Panc1 (cell line): ENCODE measurements at regions not wholly inside any gene's neighbourhood (a gene's known extent, or its start where the extent isn't known, plus 50 kb on each side); places are given as distances from the start of the nearest gene placed in this dataset.

ENCODE experiments used
- POLR2AphosphoS5 ChIP-seq: IDR thresholded peaks from 2 replicates; pipeline ENCODE4 v1.6.1; 2012; ENCODE audit warnings: mild to moderate bottlenecking, low read depth, low read length, moderate library complexity
- TCF7L2 ChIP-seq: IDR thresholded peaks from 2 replicates; pipeline ENCODE4 v1.6.1; 2011; ENCODE audit warnings: mild to moderate bottlenecking, low read depth, low read length, inconsistent platforms
- TF ChIP-seq, protein P1 (sequence below): fragments of 450-650 bp; IDR thresholded peaks from 2 replicates; pipeline ENCODE4 v1.5.1; 2017; ENCODE audit warnings: mild to moderate bottlenecking

DNA sequence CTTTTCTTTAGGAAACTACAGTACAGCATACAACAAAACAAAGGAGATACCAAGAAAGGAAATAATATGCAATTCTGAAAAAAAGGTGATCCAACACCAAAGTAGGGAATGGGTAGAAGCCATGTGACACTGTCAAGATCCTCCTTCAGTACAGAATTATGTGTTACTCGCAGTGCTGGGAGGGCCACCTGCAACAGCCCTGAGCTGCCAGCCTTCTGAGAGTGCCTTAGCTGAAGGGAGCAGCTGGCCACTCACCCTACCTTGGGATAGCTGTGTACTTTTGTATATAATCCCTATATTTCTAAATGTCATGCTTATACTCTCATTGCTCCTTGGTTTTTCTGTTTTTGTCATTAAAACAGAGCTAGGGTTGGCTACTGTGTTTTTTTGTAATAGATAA lies 1518.2 kb upstream of the PCDH20 start:
- TF ChIP-seq POLR2AphosphoS5 (no peak), TCF7L2 (no peak)
- TF ChIP-seq, protein P1, sequence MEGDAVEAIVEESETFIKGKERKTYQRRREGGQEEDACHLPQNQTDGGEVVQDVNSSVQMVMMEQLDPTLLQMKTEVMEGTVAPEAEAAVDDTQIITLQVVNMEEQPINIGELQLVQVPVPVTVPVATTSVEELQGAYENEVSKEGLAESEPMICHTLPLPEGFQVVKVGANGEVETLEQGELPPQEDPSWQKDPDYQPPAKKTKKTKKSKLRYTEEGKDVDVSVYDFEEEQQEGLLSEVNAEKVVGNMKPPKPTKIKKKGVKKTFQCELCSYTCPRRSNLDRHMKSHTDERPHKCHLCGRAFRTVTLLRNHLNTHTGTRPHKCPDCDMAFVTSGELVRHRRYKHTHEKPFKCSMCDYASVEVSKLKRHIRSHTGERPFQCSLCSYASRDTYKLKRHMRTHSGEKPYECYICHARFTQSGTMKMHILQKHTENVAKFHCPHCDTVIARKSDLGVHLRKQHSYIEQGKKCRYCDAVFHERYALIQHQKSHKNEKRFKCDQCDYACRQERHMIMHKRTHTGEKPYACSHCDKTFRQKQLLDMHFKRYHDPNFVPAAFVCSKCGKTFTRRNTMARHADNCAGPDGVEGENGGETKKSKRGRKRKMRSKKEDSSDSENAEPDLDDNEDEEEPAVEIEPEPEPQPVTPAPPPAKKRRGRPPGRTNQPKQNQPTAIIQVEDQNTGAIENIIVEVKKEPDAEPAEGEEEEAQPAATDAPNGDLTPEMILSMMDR, result no peak
